NAMALWA (cell line): ENCODE measurements at regions not wholly inside any gene's neighbourhood (a gene's known extent, or its start where the extent isn't known, plus 50 kb on each side); places are given as distances from the start of the nearest gene placed in this dataset.
"Not testable (repeated sequence)": the region's sequence is repeated elsewhere in the genome, so short reads cannot be mapped to it uniquely, and the experiment has no call there.

Source experiments
- DNase-seq: peaks from one replicate; pipeline ENCODE4 v3.0.0-alpha.2; 2015; ENCODE audit warnings: low spot score

DNA sequence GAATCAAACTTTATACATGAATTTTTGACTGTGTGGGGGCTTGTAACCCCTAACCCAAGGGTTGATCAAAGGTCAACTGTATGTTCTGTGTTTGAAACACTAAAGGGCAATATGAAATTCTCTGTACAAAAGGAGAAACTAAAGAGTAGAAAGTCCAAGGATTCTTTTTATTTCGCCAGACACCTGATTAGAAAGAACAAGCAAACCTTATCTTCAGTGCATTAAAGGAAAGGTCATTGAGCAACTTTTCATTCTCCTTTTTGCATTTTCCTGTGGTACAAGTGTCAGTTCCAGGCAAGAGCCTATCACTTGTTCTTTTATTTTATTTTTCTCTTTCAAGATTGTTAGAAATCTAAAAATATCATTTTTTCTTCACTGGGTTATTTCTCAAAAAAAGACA lies 430.1 kb upstream of the EPHA3 start:
- DNase-seq = no peak

- DNase-seq = no peak
These were observed 428.7 kb upstream of the EPHA3 start for GRCh38 chr3:88678747-88679146.

DNA sequence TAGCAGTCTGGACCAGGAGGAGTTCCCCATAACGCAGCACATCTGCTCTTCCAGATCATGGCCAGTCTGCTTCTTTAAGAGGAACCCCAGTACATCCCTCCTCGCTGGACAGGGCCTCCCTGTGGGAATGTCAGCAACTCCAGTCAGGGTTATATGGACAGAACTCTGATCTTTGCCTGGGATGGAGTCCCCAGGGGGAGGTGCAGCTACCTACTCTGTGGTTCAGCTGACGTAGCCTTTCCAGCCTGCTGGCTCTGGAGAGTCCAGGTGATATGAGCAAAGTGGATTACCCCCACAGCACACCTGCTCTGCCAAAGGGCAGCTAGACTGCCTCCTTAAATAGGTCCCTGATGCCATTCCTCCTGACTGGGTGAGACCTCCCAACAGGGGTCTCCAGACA lies 417.1 kb upstream of the EPHA3 start:
- no peak for DNase-seq

GRCh38 chr3:88691081-88691480 lies 416.3 kb upstream of the EPHA3 start:
- no peak for DNase-seq

DNA sequence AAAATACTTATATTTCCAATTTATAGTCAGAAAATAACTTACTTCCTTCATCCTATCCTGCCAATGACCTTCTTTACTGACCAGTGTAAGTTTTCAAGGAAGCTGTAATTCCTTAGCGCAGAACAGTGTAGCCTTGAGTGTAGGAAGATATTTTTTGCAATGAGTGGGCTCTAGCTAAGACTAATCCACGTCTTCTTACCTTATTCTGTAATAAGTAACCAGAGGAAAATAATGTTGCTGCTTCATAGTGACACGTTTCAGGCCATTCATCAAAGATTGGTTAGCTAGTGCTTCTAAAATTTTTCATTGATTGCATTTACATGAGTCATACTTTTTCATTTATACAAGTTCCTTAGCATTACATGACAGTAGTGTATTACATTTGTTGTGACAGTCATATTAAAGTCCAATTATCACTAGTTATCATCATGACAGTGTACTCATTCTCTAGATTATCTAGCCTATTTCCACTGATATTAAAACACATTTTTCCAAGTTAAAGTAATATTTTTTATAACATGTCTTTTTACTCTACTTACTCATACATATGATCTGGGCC lies 403.8 kb upstream of the EPHA3 start:
- no peak for DNase-seq

GRCh38 chr3:88704338-88704737 lies 403.1 kb upstream of the EPHA3 start:
- no peak for DNase-seq

GRCh38 chr3:88707837-88708236 lies 399.6 kb upstream of the EPHA3 start:
- DNase-seq = no peak

- DNase-seq = no peak
These were observed 394.9 kb upstream of the EPHA3 start for GRCh38 chr3:88712552-88712951.

GRCh38 chr3:88713233-88713691 lies 394.2 kb upstream of the EPHA3 start:
- DNase-seq = no peak

DNA sequence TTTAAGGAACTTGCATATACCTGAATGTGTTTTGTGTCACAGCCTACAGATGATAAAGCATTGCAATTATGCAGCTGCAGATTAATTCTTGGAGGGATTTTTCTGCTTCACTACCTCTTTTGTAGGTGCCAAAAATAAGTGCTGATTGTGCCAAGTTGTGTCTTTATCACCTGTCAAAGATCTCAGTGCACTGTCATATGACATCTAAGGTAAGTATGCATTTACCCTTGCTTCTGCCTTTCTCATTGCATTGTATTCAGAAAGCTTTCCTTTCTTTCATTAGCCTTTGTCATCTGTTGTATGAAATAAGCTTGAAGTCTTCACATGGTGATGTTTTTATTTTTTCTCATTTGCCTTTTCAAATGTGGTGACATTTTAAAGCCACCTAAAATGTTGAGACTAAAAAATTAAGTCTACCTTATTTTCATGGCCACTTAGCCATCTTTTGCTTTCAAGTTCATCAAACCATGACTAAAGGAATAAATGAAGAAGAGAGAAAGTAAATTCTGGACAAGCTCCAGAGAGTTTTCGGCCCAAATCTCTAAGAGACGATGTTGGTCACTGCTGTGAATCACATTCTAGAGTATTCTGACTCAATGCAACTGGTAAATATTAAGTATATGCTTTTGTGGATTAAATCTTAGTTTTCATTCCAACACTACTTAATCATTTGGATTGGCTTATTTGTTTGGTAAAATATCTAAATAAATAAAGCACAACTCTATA lies 381.8 kb upstream of the EPHA3 start:
- no peak for DNase-seq

DNA sequence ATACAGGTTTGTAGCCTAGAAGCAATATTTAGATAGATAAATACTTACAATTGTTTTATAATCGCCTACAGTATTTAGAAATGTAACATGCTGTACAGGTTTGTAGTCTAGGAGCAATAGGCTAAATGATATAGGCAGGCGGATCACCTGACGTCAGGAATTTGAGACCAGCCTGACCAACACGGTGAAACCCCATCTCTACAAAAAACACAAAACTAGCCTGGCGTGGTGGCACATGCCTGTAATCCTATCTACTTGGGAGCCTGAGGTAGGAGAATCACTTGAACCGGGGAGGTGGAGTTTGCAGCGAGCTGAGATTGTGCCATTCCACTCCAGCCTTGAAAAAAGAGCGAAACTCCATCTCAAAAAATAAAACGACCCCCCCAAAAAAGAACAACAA lies 375.2 kb upstream of the EPHA3 start:
- DNase-seq = no peak

GRCh38 chr3:88742106-88742505 lies 365.3 kb upstream of the EPHA3 start:
- no peak for DNase-seq

- no peak for DNase-seq
These were observed 364.5 kb upstream of the EPHA3 start for GRCh38 chr3:88742674-88743507.

DNA sequence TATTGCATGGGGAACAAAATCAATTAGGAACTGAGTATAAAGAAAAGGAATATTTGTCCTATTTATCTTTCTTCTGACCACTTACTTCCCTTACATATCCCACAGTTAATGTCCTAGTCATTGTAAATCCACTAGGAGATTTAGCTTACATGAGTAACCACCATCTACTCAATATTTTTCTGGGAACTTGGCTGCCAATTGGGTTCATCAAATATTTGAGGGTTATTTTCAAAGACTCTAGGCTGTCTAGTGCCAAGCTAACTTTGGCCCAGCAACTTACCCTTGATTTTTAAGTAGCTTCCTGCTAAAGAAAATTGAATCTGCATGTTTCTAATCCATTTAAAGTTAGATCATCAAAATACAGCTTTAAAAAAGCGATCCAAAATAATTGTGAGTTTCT lies 362.5 kb upstream of the EPHA3 start:
- DNase-seq = no peak

DNA sequence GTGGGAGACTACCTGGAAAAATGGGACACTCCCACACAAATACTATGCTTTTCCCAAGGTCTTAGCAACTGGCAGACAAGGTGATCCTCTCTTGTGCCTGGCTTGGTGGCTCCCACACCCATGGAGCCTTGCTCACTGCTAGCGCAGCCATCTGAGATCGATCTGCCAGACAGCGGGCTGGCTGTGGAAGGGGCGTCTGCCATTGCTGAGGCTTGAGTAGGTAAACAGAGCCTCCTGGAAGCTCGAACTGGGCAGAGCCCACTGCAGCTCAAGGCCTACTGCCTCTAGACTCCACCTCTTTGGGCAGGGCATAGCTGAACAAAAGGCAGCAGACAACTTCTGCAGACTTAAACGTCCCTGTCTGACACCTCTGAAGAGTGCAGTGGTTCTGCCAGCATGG lies 360.3 kb upstream of the EPHA3 start:
- DNase-seq = not testable (repeated sequence)

- no peak for DNase-seq
These were observed 348.7 kb upstream of the EPHA3 start for GRCh38 chr3:88758676-88759075.

DNA sequence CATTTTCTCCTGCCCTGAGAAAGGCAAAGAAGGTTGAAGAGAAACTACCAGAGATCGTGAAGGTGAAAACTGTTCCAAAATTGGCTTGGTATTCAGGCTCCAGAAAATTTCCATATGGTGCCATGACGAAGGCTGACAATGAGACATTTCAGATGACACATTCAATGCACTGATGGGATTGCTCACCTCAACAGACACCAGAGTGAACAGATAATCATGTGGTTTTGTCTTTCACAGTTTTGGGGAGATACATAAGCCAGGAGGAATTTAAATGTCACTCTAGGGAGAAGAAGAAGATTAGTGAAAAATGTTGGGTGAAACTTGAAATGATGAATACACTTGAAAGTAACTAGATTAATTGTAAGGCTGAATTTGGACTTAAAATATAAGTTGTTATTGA lies 339.7 kb upstream of the EPHA3 start:
- DNase-seq = no peak

DNA sequence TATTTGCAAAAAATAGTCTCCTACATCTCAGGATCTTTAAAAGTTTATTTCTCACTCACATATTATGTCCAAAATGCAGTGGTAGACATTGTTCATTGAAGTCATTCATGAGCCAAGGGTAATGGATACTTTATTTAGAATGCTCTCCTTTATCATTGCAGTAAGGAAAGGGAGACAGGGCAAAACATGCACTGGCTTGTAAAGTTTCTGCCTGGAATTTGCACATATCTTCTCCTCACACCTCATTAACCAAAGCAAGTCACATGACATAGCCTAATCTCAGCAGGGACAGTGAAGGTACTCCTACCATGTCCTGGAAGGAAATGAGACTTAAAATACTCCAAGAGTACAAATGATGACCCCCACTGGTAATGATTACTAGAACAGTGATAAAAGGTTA lies 333.7 kb upstream of the EPHA3 start:
- DNase-seq = peak; percentile 13

DNA sequence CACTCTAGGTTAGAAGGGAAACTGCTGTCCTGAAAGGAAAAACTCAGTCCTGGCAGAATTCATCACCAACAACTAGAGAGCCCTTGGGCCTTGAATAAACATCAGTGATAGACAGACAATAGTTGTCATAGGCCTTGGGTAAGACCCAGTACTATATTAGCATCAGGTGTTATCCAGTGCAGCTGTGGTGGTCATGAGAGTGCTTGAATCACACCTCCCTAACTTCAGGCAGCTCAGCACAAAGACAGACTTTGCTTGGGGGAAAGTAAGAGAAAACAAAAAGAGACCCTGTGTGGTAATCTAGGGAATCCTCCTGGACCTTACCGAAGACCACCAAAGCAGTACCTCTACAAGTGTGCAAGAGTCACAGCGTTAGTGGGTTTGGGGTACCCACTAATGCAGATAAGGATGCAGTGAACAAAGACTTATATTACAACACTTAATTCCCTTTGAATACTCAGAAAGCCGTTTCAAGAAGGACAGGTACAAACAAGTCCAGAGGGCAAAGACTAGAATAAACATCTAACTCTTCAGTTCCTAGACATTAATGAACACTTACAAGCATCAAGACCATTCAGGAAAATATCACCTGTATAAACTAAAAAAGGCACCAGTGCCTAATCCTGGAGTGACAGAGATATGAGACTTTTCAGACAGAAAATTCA lies 332.3 kb upstream of the EPHA3 start:
- DNase-seq = no peak

DNA sequence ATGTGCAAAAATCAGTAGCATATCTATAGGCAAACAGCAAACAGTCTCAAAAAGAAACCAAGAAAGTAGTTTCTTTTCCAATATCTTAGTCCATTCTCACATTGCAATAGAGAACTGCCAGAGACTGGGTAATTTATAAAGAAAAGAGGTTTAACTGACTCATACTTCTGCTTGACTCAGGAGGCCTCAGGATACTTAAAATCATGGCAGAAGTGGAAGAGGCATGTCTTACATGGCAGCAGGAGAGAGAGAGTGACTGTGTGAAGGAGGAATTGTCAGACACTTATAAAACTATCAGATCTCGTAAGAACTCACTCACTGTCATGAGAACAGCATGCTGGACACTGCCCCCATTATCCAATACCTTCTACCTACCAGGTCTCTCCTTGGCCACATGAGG lies 327.9 kb upstream of the EPHA3 start:
- no peak for DNase-seq

- no peak for DNase-seq
These were observed 322.5 kb upstream of the EPHA3 start for GRCh38 chr3:88784925-88785324.

DNA sequence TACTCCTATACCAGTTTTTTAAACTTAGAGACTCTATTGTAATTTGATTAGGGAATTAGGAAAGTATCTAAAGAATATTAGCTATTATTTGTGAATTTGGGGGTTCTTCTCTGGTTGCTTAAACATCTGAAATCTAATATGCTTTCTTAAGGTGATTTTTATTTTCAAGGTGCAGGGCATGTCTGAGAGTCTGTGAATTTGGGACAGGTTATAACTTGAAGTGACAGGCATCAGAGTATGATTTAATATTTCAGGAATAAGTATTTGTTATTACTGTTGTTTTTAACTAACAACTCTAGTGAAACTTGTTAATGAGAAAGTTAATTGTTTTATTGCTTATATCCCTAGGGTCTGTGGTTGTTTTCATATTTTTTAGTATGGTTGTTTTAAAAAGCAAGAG lies 321.6 kb upstream of the EPHA3 start:
- DNase-seq = no peak

GRCh38 chr3:88795503-88795902 lies 311.9 kb upstream of the EPHA3 start:
- no peak for DNase-seq
